Type B pancreatic cell (in vitro differentiated cells): ENCODE measurements at regions not wholly inside any gene's neighbourhood (a gene's known extent, or its start where the extent isn't known, plus 50 kb on each side); places are given as distances from the start of the nearest gene placed in this dataset.
"Not testable (repeated sequence)": the region's sequence is repeated elsewhere in the genome, so short reads cannot be mapped to it uniquely, and the experiment has no call there.

Source experiments
- DNase-seq: peaks from one replicate; pipeline ENCODE4 v3.0.0; 2021; ENCODE audit warnings: mixed read lengths; ENCODE audit not compliant: unreplicated experiment; ENCODE audit errors: extremely low spot score
- H3K27ac Mint-ChIP-seq: 2 replicates; pipeline ENCODE4 v1.8.0; 2021; ENCODE audit warnings: mild to moderate bottlenecking, mixed read lengths
- H3K27me3 Mint-ChIP-seq: 2 replicates; pipeline ENCODE4 v1.8.0; 2021; ENCODE audit warnings: mixed read lengths
- H3K36me3 Mint-ChIP-seq: 2 replicates; pipeline ENCODE4 v1.8.0; 2021; ENCODE audit warnings: mixed read lengths
- H3K4me1 Mint-ChIP-seq: one replicate; pipeline ENCODE4 v1.8.0; 2021; ENCODE audit warnings: mixed read lengths; ENCODE audit not compliant: unreplicated experiment
- H3K4me3 Mint-ChIP-seq: 2 replicates; pipeline ENCODE4 v1.8.0; 2021; ENCODE audit warnings: mild to moderate bottlenecking, mixed read lengths
- H3K9me3 Mint-ChIP-seq: 2 replicates; pipeline ENCODE4 v1.8.0; 2021; ENCODE audit warnings: mixed read lengths
- CTCF ChIP-seq: fragments of 200-600 bp; sonication (generic); conservative IDR thresholded peaks from 2 replicates; pipeline ENCODE4 v1.5.0; 2021; ENCODE audit warnings: antibody characterized with exemption, mild to moderate bottlenecking

- Mint-ChIP-seq H3K9me3 (no peaks in the 10 kb centered on the region), H3K4me1 (no peaks in the 10 kb centered on the region), H3K27ac (no peak overlapping the region), H3K27me3 (no peaks in the 10 kb centered on the region), H3K4me3 (no peak overlapping the region), H3K36me3 (no peaks in the 10 kb centered on the region)
- no peak for DNase-seq
- TF ChIP-seq CTCF, result no peak
These were observed 325.3 kb upstream of the TARS1 start for GRCh38 chr5:33115467-33115866.

- no peak for TF ChIP-seq CTCF
- no peak overlapping the region for H3K27ac Mint-ChIP-seq
- H3K9me3 Mint-ChIP-seq, result no peaks in the 10 kb centered on the region
- no peak for DNase-seq
- H3K36me3 Mint-ChIP-seq, result no peaks in the 10 kb centered on the region
- no peak overlapping the region for H3K4me3 Mint-ChIP-seq
- no peaks in the 10 kb centered on the region for H3K4me1 Mint-ChIP-seq
- no peaks in the 10 kb centered on the region for H3K27me3 Mint-ChIP-seq
These were observed 321.9 kb upstream of the TARS1 start for GRCh38 chr5:33118761-33119415.

GRCh38 chr5:33120671-33121070, 320.1 kb upstream of the TARS1 start:
- Mint-ChIP-seq H3K4me3 (no peak overlapping the region), H3K27ac (no peak overlapping the region), H3K36me3 (no peaks in the 10 kb centered on the region), H3K27me3 (no peaks in the 10 kb centered on the region), H3K9me3 (no peaks in the 10 kb centered on the region), H3K4me1 (no peaks in the 10 kb centered on the region)
- TF ChIP-seq CTCF, result no peak
- no peak for DNase-seq

- Mint-ChIP-seq H3K4me3 (no peak overlapping the region), H3K27ac (no peak overlapping the region), H3K9me3 (peaks cover 27% of the 10 kb centered on the region), H3K4me1 (no peaks in the 10 kb centered on the region), H3K36me3 (no peaks in the 10 kb centered on the region), H3K27me3 (no peaks in the 10 kb centered on the region)
- TF ChIP-seq CTCF, result no peak
- no peak for DNase-seq
These were observed 311.5 kb upstream of the TARS1 start for GRCh38 chr5:33129309-33129708.

GRCh38 chr5:33136785-33137184, 304.0 kb upstream of the TARS1 start:
- Mint-ChIP-seq H3K27me3 (no peaks in the 10 kb centered on the region), H3K36me3 (no peaks in the 10 kb centered on the region), H3K9me3 (peaks cover 18% of the 10 kb centered on the region), H3K4me1 (no peaks in the 10 kb centered on the region), H3K4me3 (no peak overlapping the region), H3K27ac (no peak overlapping the region)
- DNase-seq, result no peak
- no peak for TF ChIP-seq CTCF

GRCh38 chr5:33138145-33138544, 302.6 kb upstream of the TARS1 start:
- not testable (repeated sequence) for H3K4me1 Mint-ChIP-seq, H3K27ac Mint-ChIP-seq, H3K36me3 Mint-ChIP-seq, DNase-seq, H3K4me3 Mint-ChIP-seq, H3K27me3 Mint-ChIP-seq
- H3K9me3 Mint-ChIP-seq, result peaks cover 14% of the 10 kb centered on the region
